Smooth muscle cell (in vitro differentiated cells): ENCODE measurements at regions not wholly inside any gene's neighbourhood (a gene's known extent, or its start where the extent isn't known, plus 50 kb on each side); places are given as distances from the start of the nearest gene placed in this dataset.

Source experiments
- DNase-seq: peaks from one replicate; lab custom pipeline; 2025; ENCODE audit not compliant: unreplicated experiment; lab: John Stamatoyannopoulos, UW
- H2AFZ ChIP-seq: fragments of 200-600 bp; sonication (generic); 2 replicates; pipeline ENCODE4 v1.6.0; 2016; ENCODE audit warnings: antibody characterized with exemption, low read depth, mild to moderate bottlenecking
- H3F3A ChIP-seq: fragments of 200-600 bp; sonication (generic); 2 replicates; pipeline ENCODE4 v1.6.0; 2017; ENCODE audit warnings: antibody characterized with exemption, low read depth
- H3K27ac ChIP-seq: fragments of 200-600 bp; sonication (generic); 2 replicates; pipeline ENCODE4 v1.5.1; 2016; ENCODE audit warnings: low read depth, mild to moderate bottlenecking
- H3K27me3 ChIP-seq: fragments of 200-600 bp; sonication (generic); 2 replicates; pipeline ENCODE4 v1.6.1; 2016; ENCODE audit warnings: low read depth, mild to moderate bottlenecking
- H3K36me3 ChIP-seq: fragments of 200-600 bp; sonication (generic); 2 replicates; pipeline ENCODE4 v1.5.1; 2016; ENCODE audit warnings: low read depth
- H3K4me1 ChIP-seq: fragments of 200-600 bp; sonication (generic); 2 replicates; pipeline ENCODE4 v1.5.1; 2016; ENCODE audit warnings: low read depth
- H3K4me2 ChIP-seq: fragments of 200-600 bp; sonication (generic); 2 replicates; pipeline ENCODE4 v1.6.0; 2016; ENCODE audit warnings: mild to moderate bottlenecking
- H3K4me3 ChIP-seq: fragments of 200-600 bp; sonication (generic); 2 replicates; pipeline ENCODE4 v1.5.1; 2016; ENCODE audit warnings: mild to moderate bottlenecking
- H3K79me2 ChIP-seq: fragments of 200-600 bp; sonication (generic); 2 replicates; pipeline ENCODE4 v1.6.0; 2016; ENCODE audit warnings: low read depth, mild to moderate bottlenecking
- H3K9ac ChIP-seq: fragments of 200-600 bp; sonication (generic); 2 replicates; pipeline ENCODE4 v1.6.0; 2016; ENCODE audit warnings: low read depth
- H3K9me3 ChIP-seq: fragments of 200-600 bp; sonication (generic); replicated peaks from 2 replicates; pipeline ENCODE4 v1.5.1; 2016; ENCODE audit warnings: low read depth
- H4K20me1 ChIP-seq: fragments of 200-600 bp; sonication (generic); 2 replicates; pipeline ENCODE4 v1.6.0; 2016; ENCODE audit warnings: low read depth
- CTCF ChIP-seq: fragments of 200-600 bp; sonication (generic); IDR thresholded peaks from 2 replicates; pipeline ENCODE4 v1.5.1; 2017; ENCODE audit warnings: borderline replicate concordance, mild to moderate bottlenecking, antibody characterized with exemption; ENCODE audit not compliant: insufficient read depth, poor library complexity, severe bottlenecking
- WGBS: methylation state at CpG from one replicate; pipeline ENCODE4 v1.1.7; 2016; ENCODE audit warnings: low lambda C conversion rate; 5-methylcytosine and 5-hydroxymethylcytosine counted together

DNA sequence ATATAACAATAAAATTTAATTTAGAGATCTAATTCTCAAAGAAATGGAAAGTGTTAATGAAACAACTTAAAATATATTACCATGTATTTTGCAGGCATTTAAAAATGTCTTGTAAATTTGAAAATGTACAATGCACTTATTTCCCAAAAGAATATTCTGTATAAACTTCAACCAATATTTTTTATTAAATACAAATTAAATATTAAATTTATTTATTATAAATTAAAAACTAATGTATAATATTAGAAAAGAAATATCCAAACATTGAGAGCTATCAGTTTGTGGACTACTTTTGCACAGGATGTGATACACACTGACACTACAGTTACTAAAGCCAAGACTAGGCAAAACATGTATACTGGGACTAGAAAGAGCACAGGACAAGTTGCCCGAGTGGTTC lies 707.0 kb upstream of the NRSN1 start:
- H3F3A ChIP-seq = no peaks in the 10 kb centered on the region
- H3K79me2 ChIP-seq = no peaks in the 10 kb centered on the region
- no peaks in the 10 kb centered on the region for H3K27me3 ChIP-seq
- H3K36me3 ChIP-seq = no peaks in the 10 kb centered on the region
- no peak for DNase-seq
- no peak overlapping the region for H3K27ac ChIP-seq
- H3K4me1 ChIP-seq = peaks cover 3% of the 10 kb centered on the region
- no peaks in the 10 kb centered on the region for H3K9me3 ChIP-seq
- no peaks in the 10 kb centered on the region for H4K20me1 ChIP-seq
- H3K4me3 ChIP-seq = no peak overlapping the region
- no peak overlapping the region for H3K4me2 ChIP-seq
- 98% methylated on average over 1 of the region's 1 CpG for WGBS
- no peak overlapping the region for H3K9ac ChIP-seq
- no peak overlapping the region for H2AFZ ChIP-seq
- TF ChIP-seq CTCF = no peak

DNA sequence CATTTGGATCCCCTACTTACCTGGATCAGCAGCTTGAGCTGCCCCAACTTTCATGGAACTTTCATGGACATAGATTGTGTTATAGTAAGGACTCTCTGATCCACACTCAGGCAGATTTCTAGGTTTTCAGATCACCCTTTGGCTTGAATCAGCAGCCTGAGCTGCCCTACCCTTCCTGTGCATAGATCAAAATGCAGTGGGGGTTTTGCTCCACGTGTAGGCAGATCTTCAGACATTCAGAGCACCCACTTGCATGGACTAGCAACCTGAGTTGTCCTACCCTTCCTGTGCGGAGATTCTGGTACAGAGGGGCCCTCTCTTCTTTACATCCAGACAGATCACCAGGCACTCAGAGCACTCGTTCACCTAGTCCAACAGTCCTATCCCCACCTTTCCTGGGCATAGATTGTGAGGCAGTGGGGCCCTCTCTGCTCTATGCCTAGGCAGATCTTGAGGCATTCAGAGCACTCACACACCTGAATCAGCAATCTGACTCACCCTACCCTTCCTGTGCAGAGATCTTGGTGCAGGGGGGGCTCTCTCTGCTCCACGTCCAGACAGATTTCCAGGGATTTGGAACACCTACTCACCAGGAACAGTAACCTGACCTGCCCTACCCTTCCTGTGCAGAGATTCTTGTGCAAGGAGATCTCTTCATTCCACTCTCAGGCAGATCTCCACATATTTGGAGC lies 705.2 kb upstream of the NRSN1 start:
- H4K20me1 ChIP-seq = no peaks in the 10 kb centered on the region
- no peaks in the 10 kb centered on the region for H3K27me3 ChIP-seq
- no peaks in the 10 kb centered on the region for H3K79me2 ChIP-seq
- no peaks in the 10 kb centered on the region for H3F3A ChIP-seq
- 92% methylated on average over 4 of the region's 4 CpGs for WGBS
- no peaks in the 10 kb centered on the region for H3K36me3 ChIP-seq
- no peak overlapping the region for H3K4me3 ChIP-seq
- H3K4me1 ChIP-seq = no peaks in the 10 kb centered on the region
- TF ChIP-seq CTCF = no peak
- no peaks in the 10 kb centered on the region for H3K9me3 ChIP-seq
- H3K27ac ChIP-seq = no peak overlapping the region
- no peak for DNase-seq
- no peak overlapping the region for H2AFZ ChIP-seq
- no peak overlapping the region for H3K4me2 ChIP-seq
- no peak overlapping the region for H3K9ac ChIP-seq

DNA sequence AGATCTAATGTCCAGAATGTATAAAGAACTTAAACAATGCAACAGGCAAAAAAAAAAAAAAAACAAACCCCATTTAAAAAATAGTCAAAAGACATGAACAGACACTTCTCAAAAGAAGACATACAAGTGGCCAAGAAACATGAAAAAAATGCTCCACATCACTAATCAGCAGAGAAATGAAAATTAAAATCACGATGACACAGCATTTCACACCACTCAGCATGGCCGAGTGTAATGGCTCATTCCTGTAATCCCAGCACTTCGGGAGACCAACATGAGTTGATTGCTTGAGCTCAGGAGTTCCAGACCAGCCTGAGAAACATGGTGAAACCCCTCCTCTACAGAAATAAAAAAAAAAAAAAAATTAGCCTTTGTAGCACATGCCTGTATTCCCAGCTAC lies 701.4 kb upstream of the NRSN1 start:
- no peak overlapping the region for H2AFZ ChIP-seq
- no peaks in the 10 kb centered on the region for H3K79me2 ChIP-seq
- no peak for TF ChIP-seq CTCF
- no peaks in the 10 kb centered on the region for H3K27me3 ChIP-seq
- H3K9me3 ChIP-seq = peaks cover 3% of the 10 kb centered on the region
- H3K4me1 ChIP-seq = no peaks in the 10 kb centered on the region
- no peaks in the 10 kb centered on the region for H3F3A ChIP-seq
- no peak overlapping the region for H3K27ac ChIP-seq
- 91% methylated on average over 3 of the region's 3 CpGs for WGBS
- H3K9ac ChIP-seq = no peak overlapping the region
- H3K36me3 ChIP-seq = no peaks in the 10 kb centered on the region
- H3K4me3 ChIP-seq = no peak overlapping the region
- no peaks in the 10 kb centered on the region for H4K20me1 ChIP-seq
- DNase-seq = no peak
- H3K4me2 ChIP-seq = no peak overlapping the region

- DNase-seq = no peak
- H3K79me2 ChIP-seq = no peaks in the 10 kb centered on the region
- no peaks in the 10 kb centered on the region for H3K9me3 ChIP-seq
- no peak overlapping the region for H3K9ac ChIP-seq
- no peaks in the 10 kb centered on the region for H3K27me3 ChIP-seq
- no peak overlapping the region for H3K4me3 ChIP-seq
- no peak overlapping the region for H2AFZ ChIP-seq
- 94% methylated on average over 2 of the region's 2 CpGs for WGBS
- no peaks in the 10 kb centered on the region for H3K4me1 ChIP-seq
- no peak overlapping the region for H3K27ac ChIP-seq
- H3F3A ChIP-seq = no peaks in the 10 kb centered on the region
- no peaks in the 10 kb centered on the region for H3K36me3 ChIP-seq
- no peak overlapping the region for H3K4me2 ChIP-seq
- no peaks in the 10 kb centered on the region for H4K20me1 ChIP-seq
- no peak for TF ChIP-seq CTCF
Measured at GRCh38 chr6:23435126-23435525, 690.9 kb upstream of the NRSN1 start.
